GM19351 (cell line): ENCODE measurements at regions not wholly inside any gene's neighbourhood (a gene's known extent, or its start where the extent isn't known, plus 50 kb on each side); places are given as distances from the start of the nearest gene placed in this dataset.
"Not testable (repeated sequence)": the region's sequence is repeated elsewhere in the genome, so short reads cannot be mapped to it uniquely, and the experiment has no call there.

Source experiments
- ATAC-seq: cut with Tn5 transposase; IDR thresholded peaks from one replicate; pipeline ENCODE4 v1.9.1; 2021; ENCODE audit warnings: mild to moderate bottlenecking, moderate library complexity; ENCODE audit not compliant: unreplicated experiment

GRCh38 chr1:5198328-5198727 is 543.9 kb downstream of the AJAP1 start:
- no peak for ATAC-seq

- ATAC-seq, result no peak
Observed at GRCh38 chr1:5191470-5191869, 537.1 kb downstream of the AJAP1 start.

DNA sequence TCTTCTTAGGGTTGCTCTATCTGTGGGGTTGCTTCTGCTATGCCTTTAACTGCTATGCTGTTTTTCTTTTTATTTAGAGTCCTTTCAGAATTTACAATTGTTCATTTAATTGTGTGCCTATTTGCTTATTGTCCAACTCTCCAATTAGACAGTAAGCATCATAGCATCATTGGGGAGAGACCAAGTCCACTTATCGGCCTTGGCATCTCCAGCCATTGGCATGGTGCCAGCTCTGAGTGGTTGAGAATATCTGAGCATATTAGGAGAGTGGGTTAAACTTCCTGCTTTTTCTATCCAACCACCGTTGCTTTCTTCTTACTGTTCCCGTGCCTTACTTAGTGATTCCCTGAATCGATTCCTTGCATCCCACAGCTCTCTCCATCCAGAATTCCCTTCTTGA is 535.0 kb downstream of the AJAP1 start:
- no peak for ATAC-seq

DNA sequence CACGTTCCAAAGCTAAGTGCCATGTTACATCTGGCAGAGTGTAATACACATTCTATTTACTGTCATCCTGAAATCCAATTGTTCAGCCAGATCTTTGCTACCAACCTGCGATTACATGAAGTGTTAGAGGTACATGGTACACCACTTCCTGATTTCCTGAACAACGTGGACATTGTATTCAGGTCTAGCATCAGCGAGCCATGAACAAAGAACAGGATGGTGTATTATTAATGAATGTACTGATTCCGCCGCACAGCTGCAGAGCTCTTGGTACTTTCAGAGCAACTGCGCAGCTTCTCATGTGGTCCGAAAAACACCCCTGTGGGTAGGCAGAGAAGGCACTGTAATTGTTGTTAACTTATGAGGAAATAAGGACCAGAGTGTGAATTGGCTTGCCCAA is 511.4 kb downstream of the AJAP1 start:
- ATAC-seq, result no peak

GRCh38 chr1:5164158-5164557 is 509.7 kb downstream of the AJAP1 start:
- no peak for ATAC-seq

GRCh38 chr1:5161372-5161771 is 507.0 kb downstream of the AJAP1 start:
- no peak for ATAC-seq

DNA sequence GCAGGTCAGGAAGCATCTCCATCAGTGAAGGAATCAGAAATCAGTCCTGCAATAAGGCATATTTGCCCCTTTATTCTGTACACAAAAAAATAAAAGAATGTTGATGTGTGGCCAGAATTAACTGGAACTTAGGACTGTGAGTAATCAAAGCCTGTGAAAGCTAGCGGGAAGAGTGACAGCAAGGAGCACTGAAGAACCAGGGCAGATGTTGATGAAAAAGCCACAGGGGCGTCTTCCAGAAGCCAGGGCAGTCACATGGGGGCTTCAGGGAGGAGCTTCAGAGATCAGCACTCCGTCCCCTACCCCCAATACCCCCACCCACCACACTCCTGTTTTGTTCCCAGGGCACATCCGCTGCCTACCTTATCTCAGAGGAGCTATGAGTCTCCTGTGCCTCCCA is 502.8 kb downstream of the AJAP1 start:
- ATAC-seq, result no peak

GRCh38 chr1:5156416-5157120 is 502.2 kb downstream of the AJAP1 start:
- no peak for ATAC-seq

GRCh38 chr1:5151511-5151910 is 497.1 kb downstream of the AJAP1 start:
- no peak for ATAC-seq

GRCh38 chr1:5150191-5150590 is 495.8 kb downstream of the AJAP1 start:
- no peak for ATAC-seq

DNA sequence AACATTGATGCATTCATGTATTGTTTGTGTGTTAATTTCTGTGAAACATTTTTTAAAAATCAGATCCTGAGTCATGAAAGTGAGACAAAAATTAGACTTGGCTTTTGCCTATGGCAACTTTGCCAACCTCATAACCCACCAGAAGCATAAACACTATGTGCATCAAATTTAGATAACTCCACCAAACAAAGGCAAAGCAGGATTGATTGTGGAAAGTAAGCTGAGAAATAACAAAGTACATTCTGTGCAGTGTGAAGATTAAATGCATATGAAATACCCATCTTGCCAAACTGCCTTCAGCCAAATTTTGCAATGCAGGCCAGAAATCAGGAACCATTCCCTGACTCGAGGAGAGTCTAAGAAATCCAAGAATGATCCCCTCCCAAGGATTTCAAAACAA is 493.4 kb downstream of the AJAP1 start:
- ATAC-seq, result no peak

GRCh38 chr1:5142389-5142788 is 488.0 kb downstream of the AJAP1 start:
- ATAC-seq, result no peak

DNA sequence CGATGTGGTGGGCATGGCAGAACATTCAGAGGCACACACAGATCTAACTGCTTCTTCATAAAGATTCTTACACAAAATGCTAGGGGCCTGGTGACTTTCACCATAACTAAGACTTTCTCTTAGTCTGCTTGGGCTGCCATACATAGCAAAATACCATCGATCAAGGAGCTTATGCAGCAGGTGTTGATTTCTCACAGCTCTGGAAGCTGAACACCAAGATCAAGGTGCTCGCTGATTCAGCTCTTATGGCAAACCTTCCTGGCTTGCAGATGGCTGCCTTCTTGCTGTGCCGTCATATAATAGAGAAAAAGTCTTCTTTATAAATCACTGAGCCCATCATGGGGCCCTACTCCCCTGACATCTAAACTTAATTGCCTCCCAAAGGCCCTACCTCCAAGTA is 487.3 kb downstream of the AJAP1 start:
- no peak for ATAC-seq

DNA sequence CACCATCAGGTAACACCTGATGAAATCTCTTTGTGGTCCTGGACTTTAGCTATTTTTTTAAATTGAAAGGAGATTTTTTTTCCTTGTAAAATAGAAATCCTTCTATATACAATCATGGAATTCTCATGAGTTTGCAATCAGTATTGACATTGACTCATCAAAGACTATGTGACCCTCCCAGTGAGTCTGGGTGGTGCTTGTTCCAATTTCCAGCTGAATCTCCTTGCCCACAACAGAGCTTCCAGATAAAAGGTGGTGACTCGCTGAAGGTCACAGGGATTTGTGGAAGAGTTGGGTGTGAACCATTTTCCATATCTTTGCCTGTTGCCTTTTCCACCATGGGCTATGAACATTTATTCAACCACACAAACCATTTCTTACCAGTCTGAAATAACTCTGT is 486.6 kb downstream of the AJAP1 start:
- no peak for ATAC-seq

GRCh38 chr1:5140136-5140535 is 485.7 kb downstream of the AJAP1 start:
- no peak for ATAC-seq

DNA sequence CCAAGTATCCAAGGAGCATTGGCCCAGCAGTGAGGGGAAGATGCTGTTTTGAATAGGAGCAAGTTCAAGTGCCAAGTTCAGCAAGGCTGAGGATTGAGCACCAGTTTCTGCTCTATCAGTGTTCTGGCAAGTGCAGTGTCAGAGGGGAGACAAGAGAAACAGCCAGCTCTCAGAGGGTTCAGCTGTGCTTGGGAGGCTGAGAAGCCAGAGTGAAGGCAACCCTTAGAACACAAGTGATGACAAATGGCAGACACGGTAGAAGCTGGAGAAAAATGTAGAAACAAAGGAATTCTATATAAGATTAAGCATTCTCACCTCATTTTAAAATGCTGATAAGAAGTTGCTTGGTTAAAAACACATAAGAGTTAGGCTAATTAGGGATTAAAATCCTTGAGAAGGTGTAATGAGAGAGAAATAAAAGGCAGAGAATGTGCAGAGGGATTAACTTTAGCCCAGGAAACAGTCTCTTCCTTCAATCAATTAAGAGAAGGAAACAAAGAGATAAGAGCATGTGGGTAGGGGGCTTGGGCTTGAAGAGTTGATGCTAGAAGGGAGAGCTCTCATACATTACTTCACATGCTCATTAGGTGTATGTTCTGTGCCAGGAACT is 475.4 kb downstream of the AJAP1 start:
- ATAC-seq, result no peak

DNA sequence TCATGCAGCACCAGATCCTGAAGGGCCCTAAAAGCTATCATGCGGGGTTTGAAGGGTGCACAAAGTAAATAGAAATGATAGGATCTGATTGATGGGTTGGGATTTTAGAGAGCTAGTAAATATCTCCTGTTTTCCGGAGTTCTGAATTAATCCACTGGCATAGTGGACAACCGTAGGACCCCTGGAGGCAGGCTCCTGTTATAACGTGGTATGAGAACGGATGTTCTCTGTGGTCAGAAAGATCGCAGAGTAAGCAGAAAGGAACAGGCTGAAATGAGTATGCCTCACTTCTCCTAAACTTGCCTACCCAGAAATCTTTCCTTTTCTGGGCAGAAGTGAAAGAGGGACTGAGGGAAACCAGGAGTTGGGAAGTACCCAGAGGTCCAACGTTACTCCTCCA is 470.8 kb downstream of the AJAP1 start:
- no peak for ATAC-seq

- ATAC-seq, result no peak
Observed at GRCh38 chr1:5120559-5120958, 466.1 kb downstream of the AJAP1 start.

DNA sequence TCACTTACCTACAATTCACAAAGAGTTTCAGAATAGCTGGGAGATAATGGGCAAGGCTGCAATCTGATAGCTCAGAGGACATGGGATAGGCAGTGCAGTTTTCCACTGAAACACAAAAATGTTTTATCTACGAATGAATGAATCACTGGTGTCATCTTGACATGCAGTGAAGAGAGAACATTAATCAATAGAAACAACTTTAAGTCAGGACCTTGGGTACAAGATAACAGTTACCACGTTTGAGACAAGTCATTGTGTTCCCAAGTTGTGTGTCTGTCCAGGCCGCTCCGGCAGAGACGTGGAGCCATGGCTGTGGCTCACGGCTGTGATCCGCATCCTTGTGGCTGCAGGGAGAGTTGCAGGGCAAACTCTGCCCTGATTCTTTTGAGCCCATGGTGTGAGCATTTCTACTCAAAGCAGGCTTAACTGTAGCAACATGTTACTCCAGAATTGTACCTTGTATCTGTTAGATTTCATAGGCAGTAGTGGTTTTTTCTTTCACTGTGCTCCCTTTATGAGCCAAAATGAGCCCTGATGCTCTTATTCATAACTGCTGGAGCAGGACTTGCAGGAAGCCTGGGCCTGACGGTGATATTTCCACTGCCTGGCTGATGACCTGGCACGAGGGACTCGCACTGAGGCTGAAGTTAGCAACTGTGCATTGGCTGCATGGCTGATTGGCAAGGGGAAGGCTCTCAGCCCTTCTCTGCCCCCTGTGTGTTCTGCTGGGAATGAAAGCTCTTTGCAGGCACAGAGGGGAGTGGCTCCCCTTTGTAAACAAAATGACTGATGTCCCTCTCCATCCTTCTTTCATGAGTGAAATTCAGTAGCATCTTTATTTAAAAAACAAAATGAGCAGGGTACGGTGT is 465.2 kb downstream of the AJAP1 start:
- no peak for ATAC-seq

- ATAC-seq, result not testable (repeated sequence)
Observed at GRCh38 chr1:5118771-5119170, 464.4 kb downstream of the AJAP1 start.

- not testable (repeated sequence) for ATAC-seq
Observed at GRCh38 chr1:5118292-5118691, 463.9 kb downstream of the AJAP1 start.

GRCh38 chr1:5111581-5111980 is 457.2 kb downstream of the AJAP1 start:
- no peak for ATAC-seq
